ENCODE measurements at regions not wholly inside any gene's neighbourhood (a gene's known extent, or its start where the extent isn't known, plus 50 kb on each side); places are given as distances from the start of the nearest gene placed in this dataset.

GRCh38 chr13:38490657-38491056, 141.0 kb downstream of the UFM1 start:
- no peak for TF ChIP-seq EP300 (IDR thresholded peaks at IDR 0.05)
- TF ChIP-seq CTCF (IDR thresholded peaks at IDR 0.05) = no peak

Data from gastroesophageal sphincter (tissue), 3 donors.